ENCODE measurements at regions not wholly inside any gene's neighbourhood (a gene's known extent, or its start where the extent isn't known, plus 50 kb on each side); places are given as distances from the start of the nearest gene placed in this dataset.

- H3K9me3 Mint-ChIP-seq (ENCODE audit: insufficient read depth): no peaks in the 10 kb centered on the region
- no peaks in the 10 kb centered on the region for H3K27me3 Mint-ChIP-seq
- Histone ChIP-seq H3K4me2 (replicated peaks; ENCODE audit: low read depth, low read length, poor library complexity, severe bottlenecking) (no peak overlapping the region), H3K79me2 (ENCODE audit: control insufficient read depth, insufficient read depth, low read length) (no peaks in the 10 kb centered on the region), H2AFZ (ENCODE audit: insufficient read depth, low read depth, low read length, poor library complexity, severe bottlenecking) (no peak overlapping the region), H3K27ac (ENCODE audit: low read length in 2 of 2) (no peak overlapping the region), H3K36me3 (replicated peaks in 1 of 2; ENCODE audit: control extremely low read depth in 1 of 2, control insufficient read depth in 1 of 2, extremely low read depth in 1 of 2, insufficient read depth in 2 of 2, low read length in 1 of 2) (no peaks in the 10 kb centered on the region), H3K27me3 (replicated peaks in 1 of 4; ENCODE audit: control extremely low read depth in 1 of 4, control insufficient read depth in 3 of 4, insufficient read depth in 4 of 4, low read length in 3 of 4) (no peaks in the 10 kb centered on the region), H4K20me1 (ENCODE audit: control insufficient read depth, insufficient read depth, low read length, poor library complexity, severe bottlenecking) (no peaks in the 10 kb centered on the region), H3K4me1 (ENCODE audit: control insufficient read depth in 2 of 2, insufficient read depth in 2 of 2, low read length in 2 of 2) (no peaks in the 10 kb centered on the region), H3K4me3 (ENCODE audit: control extremely low read depth in 1 of 5, extremely low read depth in 1 of 5, insufficient read depth in 1 of 5, low read depth in 2 of 5, low read length in 4 of 5) (no peak overlapping the region), H3K9me3 (ENCODE audit: control extremely low read depth in 1 of 3, control insufficient read depth in 2 of 3, insufficient read depth in 1 of 3, low read length in 2 of 3) (peaks cover 0 to 4% (median 0%) of the 10 kb centered on the region in 3 donors), H3K9ac (ENCODE audit: low read length) (no peak overlapping the region)
- POLR2A ChIA-PET: no interaction called here
- 94% methylated on average over 6 of the region's 14 CpGs for WGBS (ENCODE audit: insufficient coverage)
- intact Hi-C loops (cut with micrococcal nuclease): no loop called here
- CTCF ChIA-PET: no interaction called here
- DNase-seq (no peak), ATAC-seq (ENCODE audit: low read depth) (no peak)
- no peaks in the 10 kb centered on the region for H3K4me1 Mint-ChIP-seq
- no peak overlapping the region for H3K27ac Mint-ChIP-seq
- H3K4me3 Mint-ChIP-seq: no peak overlapping the region
- no peak for TF ChIP-seq EZH2 (IDR thresholded peaks at IDR 0.05; ENCODE audit: borderline replicate concordance, insufficient read depth, low read depth, low read length, poor library complexity, severe bottlenecking)
- no peak for TF ChIP-seq CTCF (IDR thresholded peaks at IDR 0.05)
Measured at GRCh38 chr5:167945542-167946384, 345.7 kb upstream of the WWC1 start.

- ATAC-seq (ENCODE audit: low read depth) (no peak), DNase-seq (no peak)
- Histone ChIP-seq H2AFZ (ENCODE audit: insufficient read depth, low read depth, low read length, poor library complexity, severe bottlenecking) (no peak overlapping the region), H3K36me3 (replicated peaks in 1 of 2; ENCODE audit: control extremely low read depth in 1 of 2, control insufficient read depth in 1 of 2, extremely low read depth in 1 of 2, insufficient read depth in 2 of 2, low read length in 1 of 2) (no peaks in the 10 kb centered on the region), H3K27me3 (replicated peaks in 1 of 4; ENCODE audit: control extremely low read depth in 1 of 4, control insufficient read depth in 3 of 4, insufficient read depth in 4 of 4, low read length in 3 of 4) (no peaks in the 10 kb centered on the region), H3K4me2 (replicated peaks; ENCODE audit: low read depth, low read length, poor library complexity, severe bottlenecking) (no peak overlapping the region), H4K20me1 (ENCODE audit: control insufficient read depth, insufficient read depth, low read length, poor library complexity, severe bottlenecking) (no peaks in the 10 kb centered on the region), H3K9ac (ENCODE audit: low read length) (no peak overlapping the region), H3K9me3 (ENCODE audit: control extremely low read depth in 1 of 3, control insufficient read depth in 2 of 3, insufficient read depth in 1 of 3, low read length in 2 of 3) (peaks cover 0 to 4% (median 0%) of the 10 kb centered on the region in 3 donors), H3K79me2 (ENCODE audit: control insufficient read depth, insufficient read depth, low read length) (no peaks in the 10 kb centered on the region), H3K27ac (ENCODE audit: low read length in 2 of 2) (no peak overlapping the region), H3K4me1 (ENCODE audit: control insufficient read depth in 2 of 2, insufficient read depth in 2 of 2, low read length in 2 of 2) (no peaks in the 10 kb centered on the region), H3K4me3 (ENCODE audit: control extremely low read depth in 1 of 5, extremely low read depth in 1 of 5, insufficient read depth in 1 of 5, low read depth in 2 of 5, low read length in 4 of 5) (no peak overlapping the region)
- no peak for TF ChIP-seq EZH2 (IDR thresholded peaks at IDR 0.05; ENCODE audit: borderline replicate concordance, insufficient read depth, low read depth, low read length, poor library complexity, severe bottlenecking)
- TF ChIP-seq CTCF (IDR thresholded peaks at IDR 0.05): no peak
- intact Hi-C loops (cut with micrococcal nuclease): no loop called here
- Mint-ChIP-seq H3K27me3 (no peaks in the 10 kb centered on the region), H3K4me3 (no peak overlapping the region), H3K4me1 (peaks cover 2% of the 10 kb centered on the region), H3K27ac (no peak overlapping the region), H3K9me3 (ENCODE audit: insufficient read depth) (no peaks in the 10 kb centered on the region)
- WGBS (ENCODE audit: insufficient coverage): 83% methylated on average over 1 of the region's 1 CpG
- ChIA-PET POLR2A (no interaction called here), CTCF (no interaction called here)
Measured at GRCh38 chr5:167947306-167947705, 344.1 kb upstream of the WWC1 start.
